CD4-positive, alpha-beta T cell treated with Interferon alpha-2 for 1 hour (primary cell): ENCODE measurements at regions not wholly inside any gene's neighbourhood (a gene's known extent, or its start where the extent isn't known, plus 50 kb on each side); places are given as distances from the start of the nearest gene placed in this dataset.

Source experiments
- DNase-seq, 2 donors: peaks; one replicate each; pipeline ENCODE4 v3.0.0-alpha.2; 2020 to 2022

DNA sequence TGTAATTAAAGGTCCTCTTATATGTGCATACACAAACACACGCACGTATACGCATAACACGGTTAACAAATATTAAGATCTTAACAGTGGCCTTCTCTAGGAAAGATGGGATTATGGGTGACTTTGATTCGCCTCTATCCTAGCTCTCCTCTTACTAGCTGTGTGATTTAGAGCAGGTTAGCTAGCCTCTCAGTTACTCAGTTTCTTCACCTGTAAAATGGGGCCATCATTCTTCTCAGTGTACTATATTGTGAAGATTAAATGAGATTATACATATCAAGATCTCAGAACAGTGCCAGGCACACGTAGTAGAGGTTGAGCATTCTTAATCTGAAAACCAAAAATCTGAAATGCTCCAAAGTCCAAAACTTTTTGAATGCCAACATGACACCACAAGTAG is 159.3 kb downstream of the BCOR start:
- DNase-seq = no peak

DNA sequence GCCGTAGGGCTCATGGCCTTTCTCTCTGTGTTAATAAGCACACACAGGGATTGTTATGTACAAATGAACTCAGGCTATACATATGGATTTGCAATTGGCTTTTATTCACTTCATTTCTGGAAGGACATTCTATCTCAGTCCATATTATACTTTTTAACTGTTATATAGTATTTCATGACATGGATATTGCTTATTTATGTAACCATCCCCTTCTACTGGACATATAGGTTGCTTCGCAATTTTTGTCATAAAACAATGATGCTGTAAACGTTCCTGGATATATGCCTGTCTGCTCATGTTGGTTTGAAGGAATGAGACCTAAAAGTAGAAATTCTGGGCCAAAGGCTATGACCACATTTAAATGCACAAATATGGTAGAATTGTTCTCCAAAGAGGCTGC is 158.1 kb downstream of the BCOR start:
- no peak for DNase-seq

DNA sequence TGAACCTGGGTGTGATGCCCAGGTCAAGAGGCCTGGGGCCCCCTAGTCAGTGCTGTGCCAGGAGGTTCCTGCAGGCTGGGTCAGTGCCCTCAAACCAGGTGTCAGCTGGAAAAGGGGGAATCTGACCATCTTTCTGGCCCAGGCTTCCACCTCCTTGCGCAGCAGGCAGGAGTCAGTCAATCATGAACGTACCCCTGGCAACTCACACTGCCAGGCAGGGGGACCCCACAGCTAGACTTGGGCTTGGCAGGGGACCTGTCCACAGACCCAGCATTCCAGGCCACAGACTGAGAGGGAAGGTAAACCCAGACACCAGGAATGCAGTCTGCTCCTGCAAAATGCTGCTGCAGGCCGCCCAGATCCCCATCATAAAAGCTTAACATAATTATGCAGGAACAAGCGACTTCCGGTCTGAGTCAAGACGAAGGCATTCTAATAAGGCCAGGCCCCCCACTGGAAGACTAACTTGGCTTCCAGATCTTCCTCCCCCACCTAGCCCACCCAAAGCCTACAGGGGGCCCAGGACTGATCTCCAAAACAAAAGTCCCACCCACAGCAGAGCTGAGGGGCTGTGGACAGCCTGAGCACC is 156.3 kb downstream of the BCOR start:
- no peak for DNase-seq

DNA sequence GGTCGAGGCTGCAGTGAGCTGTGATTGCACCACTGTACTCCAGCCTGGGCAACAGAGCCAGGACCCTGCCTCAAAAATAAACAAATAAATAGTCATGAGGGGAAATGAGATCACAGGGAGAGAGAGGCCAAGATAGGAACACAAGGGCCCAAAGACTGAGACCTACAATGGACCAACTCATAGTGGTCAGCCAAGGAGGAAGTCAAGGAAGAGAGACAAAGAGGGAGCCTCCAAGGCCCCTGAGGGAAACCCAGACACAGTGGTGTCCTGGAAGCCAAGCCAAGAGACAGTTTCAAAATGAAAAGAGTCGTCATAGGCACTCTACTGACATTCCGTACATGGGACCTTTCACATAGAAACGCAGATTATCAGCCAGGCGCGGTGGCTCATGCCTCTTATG is 153.3 kb downstream of the BCOR start:
- DNase-seq = no peak

DNA sequence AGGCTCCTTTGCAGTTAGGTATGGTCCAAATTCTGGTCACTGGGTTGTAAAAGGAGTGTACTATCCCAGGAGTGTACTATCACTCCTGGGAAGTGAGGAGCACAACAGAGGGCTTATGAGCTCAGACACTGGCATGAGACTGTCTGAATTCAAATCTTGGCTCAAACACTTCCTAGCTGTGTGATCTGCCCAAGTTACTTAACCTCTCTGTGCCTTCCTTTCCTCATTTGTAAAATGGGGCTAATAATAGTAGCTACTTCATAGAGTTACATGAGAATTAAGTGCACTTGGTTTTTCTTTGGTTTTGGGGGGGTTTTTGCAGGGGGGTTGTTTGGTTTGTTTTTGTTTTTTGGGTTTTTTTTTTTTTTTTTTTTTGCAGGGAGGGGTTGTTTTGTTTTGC is 152.0 kb downstream of the BCOR start:
- DNase-seq = no peak

DNA sequence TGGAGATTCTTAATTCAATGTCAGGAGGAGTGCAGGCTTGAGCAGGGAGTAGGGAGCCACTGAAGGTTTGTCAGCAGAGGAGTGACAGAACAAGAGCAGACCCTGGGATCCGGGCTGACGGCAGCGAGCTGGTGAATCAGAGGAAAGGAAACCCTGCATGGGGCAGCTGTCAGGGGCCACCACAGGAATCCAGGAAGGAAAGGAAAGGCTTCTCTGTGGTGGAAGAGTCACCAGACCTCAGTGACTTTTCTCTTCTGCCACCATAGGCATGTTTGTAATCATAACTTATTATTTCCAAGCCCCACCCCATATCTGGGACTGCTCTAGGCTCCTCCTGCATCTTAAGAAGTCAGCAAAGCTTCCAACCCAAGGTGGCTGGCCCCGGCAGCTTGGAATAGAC is 150.9 kb downstream of the BCOR start:
- no peak for DNase-seq

DNA sequence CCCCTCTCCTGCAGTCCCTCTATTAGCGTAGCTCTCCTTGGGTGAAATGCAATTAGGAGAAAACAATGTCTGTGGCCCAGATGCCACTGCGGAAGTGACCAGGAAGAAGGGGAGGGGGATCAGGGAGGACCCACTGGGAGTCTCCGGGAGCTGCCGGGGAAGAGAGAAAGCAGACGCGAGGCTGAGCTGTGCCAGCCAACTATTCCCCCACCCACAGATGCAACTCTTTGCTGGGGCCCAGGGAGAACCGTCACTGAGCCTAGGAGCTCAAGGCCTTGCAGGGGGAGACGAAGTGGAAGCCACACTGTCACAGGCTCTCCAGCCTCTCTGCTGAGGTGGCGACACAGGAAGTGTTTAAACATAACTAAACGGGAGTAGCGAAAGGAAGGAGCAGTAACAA is 149.2 kb downstream of the BCOR start:
- no peak for DNase-seq

DNA sequence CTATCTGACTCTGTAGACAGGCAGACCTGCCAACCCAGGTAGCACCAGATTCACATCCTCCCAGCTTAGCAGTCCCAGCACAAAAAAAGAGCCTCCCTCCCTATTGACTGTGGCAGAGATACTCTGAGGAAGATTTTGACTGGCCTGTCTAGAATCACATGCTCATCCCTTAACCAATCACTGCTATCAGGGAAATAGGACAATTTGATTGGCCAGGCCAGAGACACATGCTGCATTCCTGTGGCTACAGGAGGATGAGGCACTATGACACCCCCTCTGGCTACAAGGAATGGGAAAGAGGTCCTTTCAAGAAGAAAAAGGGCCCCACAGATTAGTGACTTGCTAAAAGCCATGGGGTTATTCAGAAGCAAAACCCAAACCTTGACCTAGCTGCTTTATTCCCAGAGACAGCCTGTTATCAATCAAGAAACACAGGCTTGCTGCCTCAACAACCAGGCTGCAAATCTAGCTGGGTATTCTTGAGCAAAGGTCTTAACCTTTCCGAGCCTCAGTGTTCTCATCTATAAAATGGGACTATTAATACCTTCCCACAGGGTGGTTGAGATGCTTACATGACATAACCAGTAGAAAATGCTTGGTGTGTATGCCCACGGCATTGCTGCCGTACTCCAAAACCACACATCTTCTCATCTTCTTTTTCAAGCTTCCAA is 147.6 kb downstream of the BCOR start:
- DNase-seq = no peak

DNA sequence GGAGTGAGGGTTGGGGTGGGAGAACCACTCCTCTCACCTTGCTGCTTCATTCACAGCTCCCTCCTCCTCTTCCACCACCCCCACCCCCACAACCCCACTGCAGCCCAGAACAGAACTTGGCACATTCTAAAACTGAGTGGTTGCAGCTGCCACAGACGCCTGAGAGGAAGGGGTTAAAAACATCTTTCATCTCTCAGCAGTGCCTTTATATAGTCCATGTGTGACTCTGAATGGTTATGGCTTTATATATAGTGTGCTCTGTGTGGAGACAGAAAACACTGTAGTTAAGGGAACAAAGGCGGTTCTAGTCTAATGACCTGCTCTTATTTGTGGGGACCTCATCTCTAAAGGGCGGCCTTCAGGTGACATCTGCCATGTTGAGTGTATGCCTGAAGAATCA is 144.8 kb downstream of the BCOR start:
- DNase-seq = no peak

DNA sequence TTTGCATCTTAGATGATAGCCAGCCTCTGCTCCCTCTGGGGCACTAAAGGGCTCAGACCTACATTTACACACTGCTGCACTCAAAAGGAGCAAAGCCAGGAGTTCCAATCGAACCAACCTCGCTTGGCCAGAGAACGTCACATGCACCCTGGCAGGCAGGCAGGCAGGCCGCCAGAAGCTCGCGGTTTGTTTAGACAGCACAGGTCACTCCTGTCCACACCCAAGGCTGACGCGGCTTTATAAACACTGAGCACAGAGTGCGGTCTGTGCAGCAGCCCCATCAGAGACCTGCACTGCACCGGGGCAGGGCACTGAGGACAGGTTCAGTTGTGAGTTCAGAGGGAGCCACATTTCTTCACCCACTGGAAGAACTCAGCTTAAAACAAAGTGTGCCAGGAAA is 143.9 kb downstream of the BCOR start:
- DNase-seq = no peak

DNA sequence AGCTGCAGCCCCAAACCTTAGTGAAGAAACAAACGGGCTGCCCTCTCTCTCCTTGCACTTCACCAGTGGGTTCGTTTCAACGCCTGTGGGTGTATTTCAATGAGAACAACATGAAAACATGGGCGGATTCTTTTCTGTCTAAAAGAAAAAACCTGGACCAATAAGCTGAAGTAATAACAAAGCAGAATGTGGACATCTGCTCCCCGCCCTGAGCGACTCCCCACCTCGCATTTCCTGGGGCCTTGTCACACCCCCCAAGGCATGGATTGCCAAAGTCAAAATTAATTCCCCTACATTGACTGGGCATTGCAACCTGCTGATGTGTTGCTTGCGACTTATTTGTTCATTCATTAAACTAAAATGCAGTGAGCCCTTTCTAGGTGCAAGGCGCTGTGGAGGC is 142.9 kb downstream of the BCOR start:
- DNase-seq = no peak

DNA sequence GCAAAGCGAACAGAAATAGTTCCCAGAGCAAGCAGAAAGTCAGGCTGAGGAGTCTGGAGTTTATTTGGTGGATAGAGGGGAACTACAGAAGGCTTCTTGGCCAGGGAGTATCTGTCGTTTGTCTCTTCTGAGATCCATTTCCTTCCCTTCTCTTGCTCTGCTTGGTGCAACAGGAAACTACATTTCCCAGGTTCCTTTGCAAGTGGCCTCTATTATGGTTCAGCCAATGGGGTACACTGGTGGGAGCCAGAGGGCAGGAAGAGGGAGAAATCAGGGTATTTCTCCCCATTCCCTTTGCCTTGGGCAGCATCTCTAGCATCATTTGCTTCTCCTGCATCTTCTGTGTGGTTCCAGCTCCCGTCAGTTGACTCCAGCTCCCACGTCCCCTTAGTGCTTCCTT is 142.1 kb downstream of the BCOR start:
- peak in 1 of 2 donors; percentile 7 for DNase-seq

DNA sequence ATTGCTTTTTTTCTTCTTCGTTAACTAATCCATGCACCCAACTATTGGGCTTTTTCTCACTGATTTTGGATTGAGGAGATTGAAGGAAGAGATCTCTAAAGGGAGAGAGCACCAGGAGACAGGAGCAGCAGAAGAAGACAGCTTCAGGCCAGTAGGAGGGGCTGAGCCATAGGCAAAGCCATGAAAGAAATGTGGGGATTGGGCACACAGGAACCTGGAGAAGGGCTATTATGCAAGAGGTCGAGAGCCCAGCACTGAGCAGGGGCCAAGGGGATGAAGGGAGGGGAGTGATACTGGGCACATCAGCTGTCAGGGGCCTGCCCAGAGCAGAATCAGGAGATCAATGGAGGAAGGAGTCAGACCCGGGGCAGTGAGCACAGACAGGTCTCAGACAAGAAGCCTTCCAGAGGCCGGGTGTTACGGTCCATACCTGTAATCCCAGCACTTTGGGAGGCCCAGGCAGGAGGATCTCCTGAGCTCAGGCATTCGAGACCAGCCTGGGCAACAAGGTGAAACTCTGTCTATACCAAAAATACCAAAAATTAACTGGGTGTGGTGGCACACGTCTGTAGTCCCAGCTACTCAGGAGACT is 140.9 kb downstream of the BCOR start:
- DNase-seq = no peak

DNA sequence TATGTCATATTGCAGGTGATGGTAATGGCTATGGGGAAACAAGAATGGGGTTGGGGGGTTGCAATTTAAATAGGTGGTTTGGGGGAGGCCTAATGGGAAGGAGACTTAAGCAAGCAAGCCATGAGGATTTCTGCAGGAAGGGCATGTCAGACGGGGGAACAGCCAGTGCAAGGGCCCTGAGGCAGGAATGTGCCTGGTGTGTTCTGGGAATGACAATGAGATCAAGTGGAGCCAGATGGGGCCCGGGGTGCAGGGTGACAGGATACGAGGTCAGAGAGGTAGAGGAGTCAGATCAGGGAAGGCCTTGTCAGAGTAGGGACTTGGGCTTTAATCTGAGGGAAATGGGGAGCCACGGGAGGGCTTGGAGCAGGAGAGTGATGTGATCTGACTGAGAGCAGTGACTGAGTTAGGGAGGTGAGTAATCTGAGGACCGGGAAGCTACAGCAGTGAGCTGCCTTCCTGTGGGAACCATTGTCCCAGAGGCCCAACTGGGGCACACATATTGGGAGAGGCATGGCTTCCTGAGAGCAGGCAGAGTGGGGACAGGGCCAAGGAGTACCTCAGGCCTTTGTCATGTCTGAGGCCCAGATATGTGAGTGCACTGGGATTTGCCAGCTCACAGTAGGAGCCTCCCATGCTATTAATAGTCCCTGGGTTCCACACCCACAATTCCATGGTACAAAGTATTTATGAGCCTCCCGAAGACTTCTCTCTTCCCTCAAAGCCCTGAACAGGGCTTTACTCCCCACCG is 139.8 kb downstream of the BCOR start:
- DNase-seq = no peak

DNA sequence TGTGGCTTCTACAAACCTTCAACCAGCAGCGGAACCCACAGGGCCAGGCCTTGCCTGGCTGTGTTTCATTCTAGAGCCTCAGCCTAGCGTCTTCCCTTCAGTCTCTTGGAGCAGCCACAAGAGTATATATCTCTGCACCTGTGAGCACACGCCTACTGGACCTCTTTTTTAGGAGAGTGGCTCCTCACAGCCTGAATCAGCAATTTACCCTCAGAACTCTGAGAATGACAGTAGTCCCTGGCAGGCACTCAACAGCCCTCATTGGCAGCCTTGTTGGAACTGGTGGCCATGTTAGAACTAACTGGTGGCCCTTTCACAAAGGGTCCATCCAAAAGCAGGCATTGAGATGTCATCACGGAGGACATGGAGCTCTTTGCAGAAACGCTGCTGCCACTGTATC is 138.9 kb downstream of the BCOR start:
- DNase-seq = no peak

DNA sequence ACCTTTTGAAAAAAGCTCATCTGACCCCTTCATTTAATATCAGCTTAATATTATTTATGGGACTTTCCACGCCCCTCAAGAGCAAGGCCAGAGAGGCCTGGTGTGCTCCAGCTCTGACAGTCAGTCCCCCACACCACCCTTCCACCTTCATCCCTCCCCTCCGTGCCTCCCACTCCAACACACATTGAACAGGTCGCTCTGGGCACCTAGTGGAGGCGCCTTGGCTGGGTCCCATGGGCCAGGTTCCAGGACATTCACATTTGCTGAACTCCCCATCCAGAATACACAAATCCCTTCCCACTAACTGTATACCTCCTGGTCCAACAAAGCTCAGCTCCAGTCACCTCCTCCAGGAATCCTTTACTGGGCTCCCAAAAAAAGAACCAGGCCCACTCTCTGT is 137.5 kb downstream of the BCOR start:
- no peak for DNase-seq

DNA sequence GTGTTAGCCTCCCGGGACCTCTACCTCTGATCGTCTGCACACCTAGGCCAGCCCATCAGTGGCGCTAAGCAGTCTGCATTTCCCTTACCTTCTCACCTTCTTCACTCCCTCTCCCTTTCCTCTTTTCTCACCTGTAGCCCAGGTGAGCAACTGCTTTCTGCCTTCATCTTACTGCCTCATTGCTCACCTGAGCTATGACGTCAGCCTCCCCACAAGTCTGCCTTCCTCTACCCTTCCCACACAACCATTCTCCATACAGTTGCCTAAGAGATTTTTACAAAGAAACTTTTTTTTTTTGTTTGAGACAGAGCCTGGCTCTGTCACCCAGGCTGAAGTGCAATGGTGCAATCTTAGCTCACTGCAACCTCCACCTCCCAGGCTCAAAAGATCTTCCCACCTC is 136.3 kb downstream of the BCOR start:
- DNase-seq = no peak

DNA sequence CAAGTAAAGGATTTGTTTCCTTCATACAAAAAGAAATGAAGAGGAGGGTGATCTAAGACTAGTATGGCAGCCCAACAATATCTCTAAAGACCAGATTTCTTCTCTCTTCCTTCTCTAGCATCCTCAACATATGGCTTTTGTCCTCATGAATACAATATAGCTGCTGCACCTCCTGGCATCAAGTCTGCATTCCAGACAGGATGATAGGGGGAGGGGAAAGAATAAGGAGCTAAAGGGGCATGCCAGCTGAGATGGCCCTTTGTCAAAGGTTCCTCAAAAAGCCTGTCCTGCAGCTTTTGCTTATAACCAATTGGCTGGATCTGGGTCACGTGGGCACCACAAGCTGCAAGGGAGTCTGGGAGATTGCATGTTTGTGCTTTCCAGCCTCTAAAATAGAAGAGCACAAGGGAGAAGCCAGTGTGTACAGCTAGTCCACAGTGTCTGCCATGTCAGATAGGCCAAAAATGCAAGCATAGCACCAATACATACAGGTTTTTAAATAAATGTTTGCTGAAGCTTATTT is 132.6 kb downstream of the BCOR start:
- no peak for DNase-seq

DNA sequence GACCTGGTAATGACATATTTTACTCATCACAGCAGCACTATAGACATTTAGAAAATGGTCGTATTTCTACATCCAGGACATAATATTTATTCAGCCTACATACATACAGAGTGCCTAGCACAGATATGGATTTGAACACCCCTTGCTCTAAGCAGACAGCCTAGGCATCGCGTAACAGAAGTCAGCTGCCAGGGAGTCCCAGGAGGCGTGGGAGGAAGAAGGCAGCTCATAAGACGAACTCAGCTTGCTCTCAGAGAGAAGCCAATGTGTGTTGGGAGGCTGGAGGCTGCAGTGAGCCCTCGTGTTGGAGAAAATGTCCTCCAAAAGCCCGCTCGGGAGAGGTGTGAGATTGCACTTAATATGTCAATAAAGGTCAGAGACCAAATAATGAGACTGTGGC is 131.6 kb downstream of the BCOR start:
- DNase-seq = no peak

DNA sequence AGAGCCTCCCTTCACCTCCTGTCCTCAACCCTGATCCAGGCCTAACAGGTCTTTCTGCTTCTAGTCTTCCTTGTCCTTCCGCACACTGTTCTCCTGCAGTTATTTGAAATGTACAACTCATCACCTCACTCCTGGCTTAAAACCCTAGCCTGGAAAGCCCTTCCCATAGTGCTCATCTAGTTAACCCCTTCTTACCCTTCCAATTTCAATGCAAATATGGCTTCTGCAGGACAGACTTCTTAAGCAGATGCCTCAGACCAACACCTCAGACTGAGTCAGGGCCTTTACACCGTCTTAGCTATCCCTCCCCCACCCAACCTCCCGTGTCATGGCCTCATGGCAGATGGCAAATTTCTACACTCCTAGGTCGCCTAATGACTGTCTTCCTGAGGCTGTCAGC is 130.4 kb downstream of the BCOR start:
- DNase-seq = no peak

DNA sequence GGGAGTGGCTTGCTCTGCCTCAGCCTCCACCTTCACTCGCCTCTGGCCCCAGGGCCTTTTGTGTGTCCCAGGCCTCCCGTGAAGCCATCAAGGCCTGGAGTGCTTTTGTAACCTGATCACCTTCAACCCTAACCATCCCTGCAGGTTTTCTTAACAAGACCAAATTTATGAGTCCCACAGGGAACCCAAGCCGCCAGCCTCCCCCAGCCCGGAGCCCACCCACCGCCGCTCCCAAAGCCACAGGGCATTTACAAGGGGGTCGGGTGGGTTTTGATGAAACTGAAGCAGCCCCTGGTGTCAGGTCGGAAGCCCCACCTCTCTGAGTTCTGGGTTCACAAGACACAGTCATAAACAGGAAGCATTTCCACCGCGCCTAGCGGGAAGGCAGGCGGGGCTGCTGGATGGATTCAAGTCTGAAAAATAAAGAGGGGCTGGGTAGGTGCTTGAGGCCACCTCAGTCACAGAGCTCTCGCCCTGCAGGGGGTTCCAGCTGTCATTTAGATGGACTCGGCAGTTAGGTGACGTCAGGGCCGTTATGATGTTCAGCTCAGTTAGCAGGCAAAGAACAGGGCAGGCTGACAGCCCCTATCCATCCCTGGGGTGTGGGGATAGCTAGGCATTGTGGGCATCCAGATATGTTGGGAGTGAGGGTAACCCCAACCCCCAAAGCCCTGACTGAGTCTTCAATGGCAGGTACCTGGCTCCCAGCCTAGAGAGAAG is 128.5 kb downstream of the BCOR start:
- peak in 1 of 2 donors; percentile 8 for DNase-seq

DNA sequence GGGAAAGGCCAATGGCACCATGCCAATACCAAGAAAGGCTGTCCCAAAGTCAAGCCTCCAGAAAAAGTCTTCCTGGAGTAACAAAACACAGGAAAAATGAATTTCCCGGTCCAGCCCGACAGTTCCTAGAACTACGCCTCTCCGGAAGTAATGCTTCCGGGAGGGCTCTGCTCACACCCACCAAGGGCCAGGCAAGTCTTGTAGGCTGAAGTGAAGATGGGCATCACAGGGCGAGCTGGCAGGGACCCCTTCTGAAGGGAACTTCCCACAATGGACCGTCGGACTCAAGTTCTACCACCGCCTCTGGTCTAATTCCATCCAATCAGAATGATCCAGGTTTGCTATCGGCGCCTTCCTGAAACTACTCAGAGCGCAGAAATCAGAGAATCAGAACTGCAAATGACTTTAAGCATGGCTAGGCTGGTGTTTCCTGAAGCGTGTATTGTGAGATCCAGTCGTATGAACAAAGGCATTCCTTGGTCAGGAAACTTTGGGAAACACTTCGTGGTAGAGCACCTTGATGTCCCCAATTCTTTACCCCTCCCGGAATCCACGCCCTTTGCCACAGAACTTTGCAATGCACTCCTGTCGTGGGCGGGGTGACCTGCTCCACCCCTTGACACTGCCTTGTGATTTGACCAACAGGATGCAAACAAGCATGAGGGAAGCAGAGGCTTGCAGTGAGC is 127.8 kb downstream of the BCOR start:
- no peak for DNase-seq

DNA sequence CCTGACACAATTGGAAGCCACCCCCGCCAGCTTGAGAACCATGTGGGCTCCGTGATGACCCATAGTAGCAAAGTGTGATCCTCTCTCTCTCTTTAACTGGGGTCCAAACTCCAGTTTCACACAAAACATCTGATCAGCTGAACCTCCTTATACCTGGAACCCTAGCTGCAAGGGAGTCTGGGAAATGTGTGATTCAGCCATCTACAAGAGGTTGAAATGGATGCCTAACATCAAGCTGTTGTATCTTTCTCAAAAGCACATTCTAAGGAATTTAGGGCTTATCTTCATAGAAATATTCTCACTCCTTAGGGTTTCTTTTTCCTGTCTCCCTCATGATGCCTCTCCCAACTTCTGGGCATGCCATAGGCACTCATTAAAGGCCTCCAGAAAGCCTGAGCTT is 126.0 kb downstream of the BCOR start:
- no peak for DNase-seq
